Urinary bladder (tissue), 3 donors: ENCODE measurements at regions not wholly inside any gene's neighbourhood (a gene's known extent, or its start where the extent isn't known, plus 50 kb on each side); places are given as distances from the start of the nearest gene placed in this dataset.
"Not testable (repeated sequence)": the region's sequence is repeated elsewhere in the genome, so short reads cannot be mapped to it uniquely, and the experiment has no call there.

ENCODE experiments used
- DNase-seq: peaks from one replicate; pipeline ENCODE4 v3.0.0-alpha.2; 2015; ENCODE audit errors: extremely low spot score
- H3K27ac ChIP-seq: one replicate; pipeline ENCODE4 v1.5.1; 2013; ENCODE audit warnings: low read depth, mild to moderate bottlenecking, moderate library complexity
- H3K36me3 ChIP-seq: one replicate; pipeline ENCODE4 v1.6.1; 2013; ENCODE audit warnings: mild to moderate bottlenecking, moderate library complexity; ENCODE audit not compliant: insufficient read depth
- H3K4me1 ChIP-seq: one replicate; pipeline ENCODE4 v1.6.1; 2013; ENCODE audit warnings: mild to moderate bottlenecking, moderate library complexity; ENCODE audit not compliant: insufficient read depth
- H3K4me3 ChIP-seq: one replicate; pipeline ENCODE4 v1.5.1; 2013; ENCODE audit warnings: low read depth, low read length
- WGBS: extraction: QIAGEN DNeasy Blood & Tissue Kit; methylation state at CpG from one replicate; pipeline ENCODE4 v1.1.7; 2013; 5-methylcytosine and 5-hydroxymethylcytosine counted together
- donor health status: healthy with polysubstance abuse.
- donor health status: healthy.

- Histone ChIP-seq H3K36me3 (no peaks in the 10 kb centered on the region), H3K4me3 (no peak overlapping the region), H3K4me1 (no peaks in the 10 kb centered on the region), H3K27ac (no peak overlapping the region)
- DNase-seq: no peak
- 76% methylated on average over 2 of the region's 2 CpGs for WGBS
These were observed 94.6 kb upstream of the PGR start for GRCh38 chr11:101224221-101224620.

- not testable (repeated sequence) for DNase-seq, H3K4me3 ChIP-seq, H3K36me3 ChIP-seq, H3K27ac ChIP-seq, H3K4me1 ChIP-seq
- 67% methylated on average over 2 of the region's 2 CpGs for WGBS
These were observed 88.5 kb upstream of the PGR start for GRCh38 chr11:101218091-101218490.

- not testable (repeated sequence) for H3K27ac ChIP-seq, H3K4me1 ChIP-seq, H3K4me3 ChIP-seq, DNase-seq, H3K36me3 ChIP-seq
- WGBS: 51% methylated on average over 1 of the region's 1 CpG
These were observed 86.5 kb upstream of the PGR start for GRCh38 chr11:101216091-101216490.

DNA sequence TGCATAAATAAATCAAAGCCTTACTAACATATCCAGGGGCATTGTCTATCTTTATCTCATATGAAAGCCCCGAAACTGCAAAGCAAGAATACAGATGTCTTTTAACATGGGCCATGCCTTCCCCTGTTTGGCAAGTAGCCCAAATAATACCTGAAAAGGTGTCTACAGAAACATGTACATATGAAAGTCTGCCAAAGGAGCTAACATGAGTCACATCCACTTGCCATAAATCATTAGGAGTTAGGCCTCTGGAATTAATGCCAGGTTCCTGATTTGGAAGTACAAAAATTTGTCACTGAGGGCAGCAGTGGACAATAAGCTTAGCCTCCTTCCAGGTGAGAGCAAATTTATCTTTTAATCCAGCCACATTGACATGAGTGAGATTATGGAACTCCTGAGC lies 85.5 kb upstream of the PGR start:
- Histone ChIP-seq H3K36me3 (no peaks in the 10 kb centered on the region), H3K27ac (no peak overlapping the region), H3K4me1 (no peaks in the 10 kb centered on the region), H3K4me3 (no peak overlapping the region)
- DNase-seq: no peak
- WGBS: 74% methylated on average over 1 of the region's 1 CpG

- no peak for DNase-seq
- Histone ChIP-seq H3K27ac (no peak overlapping the region), H3K4me1 (no peaks in the 10 kb centered on the region), H3K4me3 (no peak overlapping the region), H3K36me3 (no peaks in the 10 kb centered on the region)
- 76% methylated on average over 3 of the region's 3 CpGs for WGBS
These were observed 81.9 kb upstream of the PGR start for GRCh38 chr11:101211407-101211975.

- Histone ChIP-seq H3K36me3 (no peaks in the 10 kb centered on the region), H3K4me1 (no peaks in the 10 kb centered on the region), H3K4me3 (no peak overlapping the region), H3K27ac (no peak overlapping the region)
- no peak for DNase-seq
These were observed 73.0 kb upstream of the PGR start for GRCh38 chr11:101202614-101203013.

- Histone ChIP-seq H3K36me3 (no peaks in the 10 kb centered on the region), H3K4me1 (no peaks in the 10 kb centered on the region), H3K4me3 (no peak overlapping the region), H3K27ac (no peak overlapping the region)
- DNase-seq: no peak
- WGBS: 71% methylated on average over 2 of the region's 2 CpGs
These were observed 69.8 kb upstream of the PGR start for GRCh38 chr11:101199416-101199815.

DNA sequence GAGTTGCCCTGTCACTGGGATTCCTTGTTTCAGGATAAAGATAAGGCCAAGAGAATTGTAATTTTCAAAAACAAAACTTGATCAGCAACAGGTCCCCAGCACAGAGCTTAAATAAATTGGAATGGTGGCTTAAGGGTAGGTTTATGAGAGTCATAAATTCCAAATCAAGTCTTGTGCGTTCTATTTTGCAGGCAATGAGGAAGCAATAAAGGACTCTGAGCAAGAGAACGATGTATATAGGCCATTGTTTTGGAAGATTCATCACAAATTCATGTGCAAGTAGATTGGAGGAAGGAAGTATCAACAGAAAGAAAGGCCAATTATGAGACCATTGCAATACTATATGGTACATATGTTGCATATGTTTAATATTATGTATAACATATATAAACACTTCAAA lies 65.7 kb upstream of the PGR start:
- no peak overlapping the region for H3K4me3 ChIP-seq
- no peak for DNase-seq
- H3K36me3 ChIP-seq: no peaks in the 10 kb centered on the region
- 12% methylated on average over 2 of the region's 2 CpGs for WGBS
- H3K27ac ChIP-seq: no peak overlapping the region
- H3K4me1 ChIP-seq: no peaks in the 10 kb centered on the region

GRCh38 chr11:101188801-101189200 lies 59.2 kb upstream of the PGR start:
- Histone ChIP-seq H3K27ac (no peak overlapping the region), H3K4me1 (no peaks in the 10 kb centered on the region), H3K4me3 (no peak overlapping the region), H3K36me3 (no peaks in the 10 kb centered on the region)
- WGBS: 89% methylated on average over 2 of the region's 2 CpGs
- no peak for DNase-seq

GRCh38 chr11:101188173-101188572 lies 58.6 kb upstream of the PGR start:
- H3K4me1 ChIP-seq: no peaks in the 10 kb centered on the region
- H3K4me3 ChIP-seq: no peak overlapping the region
- no peak for DNase-seq
- H3K36me3 ChIP-seq: no peaks in the 10 kb centered on the region
- H3K27ac ChIP-seq: no peak overlapping the region
- 30% methylated on average over 3 of the region's 3 CpGs for WGBS

DNA sequence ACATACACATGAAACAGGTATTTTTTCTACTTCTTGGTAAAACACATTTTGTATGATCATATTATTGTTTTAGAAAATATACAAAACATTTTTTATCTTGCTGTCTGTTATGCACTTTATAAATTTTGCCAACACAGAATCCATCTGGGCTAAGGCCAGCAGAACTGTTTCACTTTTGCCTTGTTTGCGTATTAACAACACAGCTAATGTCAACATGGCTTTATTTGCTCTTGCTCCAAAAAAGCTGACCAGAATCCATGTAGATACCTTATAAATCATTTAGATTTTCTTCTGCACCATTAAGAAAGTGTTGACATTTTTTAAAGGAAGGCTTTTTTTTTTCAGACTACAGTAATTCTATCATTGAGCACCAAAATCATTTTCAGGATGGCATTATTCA lies 58.1 kb upstream of the PGR start:
- no peaks in the 10 kb centered on the region for H3K4me1 ChIP-seq
- H3K4me3 ChIP-seq: no peak overlapping the region
- no peaks in the 10 kb centered on the region for H3K36me3 ChIP-seq
- WGBS: 41% methylated on average over 1 of the region's 1 CpG
- no peak overlapping the region for H3K27ac ChIP-seq
- no peak for DNase-seq

DNA sequence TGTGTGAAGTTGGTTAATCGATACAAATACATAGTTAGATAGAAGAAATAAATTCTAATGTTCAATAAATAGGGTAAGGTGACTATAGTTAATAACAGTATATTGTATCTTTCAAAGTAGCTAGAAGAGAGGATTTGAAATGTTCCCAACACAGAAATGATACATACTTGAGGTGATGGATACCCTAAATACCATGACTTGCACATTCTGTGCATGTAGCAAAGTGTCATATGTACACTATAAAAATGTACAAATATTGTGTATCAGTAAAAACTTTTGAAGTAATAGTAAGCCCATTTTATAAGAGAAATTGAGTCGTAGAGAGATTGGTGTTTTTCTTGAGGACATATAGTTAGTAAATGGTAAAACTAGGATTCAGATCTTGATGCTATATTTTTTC lies 56.4 kb upstream of the PGR start:
- Histone ChIP-seq H3K4me1 (no peaks in the 10 kb centered on the region), H3K36me3 (no peaks in the 10 kb centered on the region), H3K4me3 (no peak overlapping the region), H3K27ac (no peak overlapping the region)
- 93% methylated on average over 2 of the region's 2 CpGs for WGBS
- DNase-seq: no peak

- Histone ChIP-seq H3K4me3 (no peak overlapping the region), H3K36me3 (no peaks in the 10 kb centered on the region), H3K27ac (no peak overlapping the region), H3K4me1 (no peaks in the 10 kb centered on the region)
- 48% methylated on average over 1 of the region's 1 CpG for WGBS
- DNase-seq: no peak
These were observed 52.9 kb upstream of the PGR start for GRCh38 chr11:101182467-101182866.

DNA sequence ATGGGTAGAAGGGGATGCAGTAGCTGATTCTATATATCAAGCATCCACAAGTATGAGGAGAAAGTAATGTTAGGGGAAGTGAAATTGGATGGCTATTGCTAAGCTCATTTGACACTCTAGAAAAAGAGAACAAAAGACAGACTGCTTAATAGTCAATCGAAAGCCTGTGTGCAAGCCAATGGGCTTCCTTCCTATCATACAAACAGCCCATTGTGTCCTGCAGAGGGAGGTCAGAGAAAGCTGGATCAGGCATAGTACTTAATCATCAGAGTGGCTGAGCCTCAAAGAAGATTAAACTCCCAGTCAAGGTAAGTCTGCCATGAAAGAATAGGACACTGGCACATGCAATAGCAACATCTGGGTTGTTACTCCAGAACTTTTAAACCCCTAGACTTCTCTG lies 50.9 kb upstream of the PGR start:
- Histone ChIP-seq H3K36me3 (no peaks in the 10 kb centered on the region), H3K4me3 (no peak overlapping the region), H3K4me1 (no peaks in the 10 kb centered on the region), H3K27ac (no peak overlapping the region)
- 81% methylated on average over 1 of the region's 1 CpG for WGBS
- DNase-seq: no peak
